Upper lobe of left lung (tissue), 4 donors: ENCODE measurements at regions not wholly inside any gene's neighbourhood (a gene's known extent, or its start where the extent isn't known, plus 50 kb on each side); places are given as distances from the start of the nearest gene placed in this dataset.

Source experiments
- CTCF ChIP-seq, 6 experiments: fragments of 450-650 bp in 4 of 6; fragments of 200-600 bp in 2 of 6; sonication (generic) in 2 of 6; IDR thresholded peaks; one replicate each; pipeline ENCODE4 v1.5.1; 2016 to 2019; ENCODE audit warnings: antibody characterized with exemption in 6 of 6
- EP300 ChIP-seq, 4 donors: sonication (generic); formaldehyde crosslinking; IDR thresholded peaks; one replicate each; pipeline ENCODE4 v1.5.1; 2017; ENCODE audit warnings: antibody characterized with exemption in 4 of 4, control low read depth in 2 of 4
- POLR2A ChIP-seq, 4 donors: fragments of 450-650 bp; IDR thresholded peaks; one replicate each; pipeline ENCODE4 v1.5.1; 2016 to 2017; ENCODE audit warnings: antibody characterized with exemption in 4 of 4, mild to moderate bottlenecking in 2 of 4
- POLR2AphosphoS5 ChIP-seq, 2 donors: sonication (generic); formaldehyde crosslinking; IDR thresholded peaks; one replicate each; pipeline ENCODE4 v1.5.1; 2017; ENCODE audit warnings: antibody characterized with exemption in 2 of 2

DNA sequence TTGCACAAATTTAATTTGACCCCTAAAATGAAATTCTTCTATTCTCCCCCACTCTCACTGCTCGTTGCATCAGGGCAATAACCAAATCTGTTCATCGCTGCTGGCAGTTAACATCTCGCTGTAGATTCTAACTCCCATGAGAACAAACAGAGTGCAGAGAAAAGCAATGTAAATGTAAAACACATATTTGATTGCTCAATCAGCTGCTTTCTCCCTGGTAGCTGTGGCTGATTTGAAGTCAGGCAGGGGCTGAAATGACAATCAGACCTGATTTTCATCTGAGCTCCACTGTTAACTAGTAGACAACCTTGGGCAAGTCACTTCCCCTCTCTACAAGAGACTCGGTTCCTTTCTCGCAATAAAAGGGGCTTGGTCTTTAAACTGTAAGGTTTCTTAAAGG lies 119.8 kb upstream of the CPNE4 start:
- TF ChIP-seq CTCF (IDR thresholded peaks at IDR 0.05) (no peak), POLR2A (IDR thresholded peaks at IDR 0.05) (no peak), POLR2AphosphoS5 (IDR thresholded peaks at IDR 0.05) (no peak), EP300 (IDR thresholded peaks at IDR 0.05) (no peak)
